CD4-positive, alpha-beta memory T cell (primary cell): ENCODE measurements at regions not wholly inside any gene's neighbourhood (a gene's known extent, or its start where the extent isn't known, plus 50 kb on each side); places are given as distances from the start of the nearest gene placed in this dataset.
A peak's percentile ranks its signal among the peaks of the same experiment; 100 is the strongest.

Experiments used
- CTCF ChIA-PET: fragments of 350-600 bp; sonication (Branson Sonifier 250); formaldehyde crosslinking; loops from one replicate; lab custom pipeline; 2021; ENCODE audit warnings: inconsistent platforms; ENCODE audit not compliant: partially characterized antibody; lab: Charles Lee
- POLR2A ChIA-PET: fragments of 350-600 bp; sonication (Branson Sonifier 250); formaldehyde crosslinking; loops from one replicate; lab custom pipeline; 2021; ENCODE audit not compliant: partially characterized antibody; lab: Charles Lee
- DNase-seq, 5 donors: peaks; one replicate each; pipeline versions ENCODE4 v3.0.0 to v3.0.0-alpha.2; 2020 to 2022; ENCODE audit warnings: mixed read lengths in 1 of 5
- H3K27ac ChIP-seq: one replicate; pipeline ENCODE4 v1.7.0; 2013; ENCODE audit warnings: low read depth, low read length
- H3K27me3 ChIP-seq: 2 replicates; pipeline ENCODE4 v1.7.0; 2013; ENCODE audit warnings: mild to moderate bottlenecking, low read length, moderate library complexity; ENCODE audit not compliant: insufficient read depth
- H3K36me3 ChIP-seq: 2 replicates; pipeline ENCODE4 v1.7.0; 2013; ENCODE audit warnings: mild to moderate bottlenecking, low read length, moderate library complexity; ENCODE audit not compliant: insufficient read depth
- H3K4me1 ChIP-seq: 2 replicates; pipeline ENCODE4 v1.7.0; 2013; ENCODE audit warnings: mild to moderate bottlenecking, low read length, moderate library complexity; ENCODE audit not compliant: insufficient read depth
- H3K4me3 ChIP-seq, 2 donors: one replicate each; pipeline ENCODE4 v1.7.0; 2013; ENCODE audit warnings: low read length in 2 of 2, mild to moderate bottlenecking in 1 of 2
- H3K9me3 ChIP-seq, 2 donors: one replicate each; pipeline ENCODE4 v1.7.0; 2013; ENCODE audit warnings: low read length in 2 of 2, control low read depth in 1 of 2; ENCODE audit not compliant: control insufficient read depth in 1 of 2
- H3K27ac Mint-ChIP-seq, 7 donors: one replicate each; pipeline ENCODE4 v1.8.0; 2020 to 2021; ENCODE audit warnings: mixed read lengths in 7 of 7, mild to moderate bottlenecking in 6 of 7, inconsistent platforms in 3 of 7, moderate library complexity in 3 of 7
- H3K27me3 Mint-ChIP-seq, 2 donors: one replicate each; pipeline ENCODE4 v1.8.0; 2020 to 2021; ENCODE audit warnings: mixed read lengths in 2 of 2
- H3K36me3 Mint-ChIP-seq, 2 donors: one replicate each; pipeline ENCODE4 v1.8.0; 2020 to 2021; ENCODE audit warnings: mixed read lengths in 2 of 2, inconsistent platforms in 1 of 2, mild to moderate bottlenecking in 1 of 2
- H3K4me1 Mint-ChIP-seq, 4 donors: one replicate each; pipeline ENCODE4 v1.8.0; 2020 to 2021; ENCODE audit warnings: mixed read lengths in 4 of 4, mild to moderate bottlenecking in 1 of 4
- H3K4me3 Mint-ChIP-seq, 8 donors: one replicate each; pipeline ENCODE4 v1.8.0; 2020 to 2021; ENCODE audit warnings: mixed read lengths in 8 of 8, mild to moderate bottlenecking in 7 of 8, moderate library complexity in 6 of 8, inconsistent platforms in 3 of 8
- H3K9me3 Mint-ChIP-seq, 8 donors: one replicate each; pipeline ENCODE4 v1.8.0; 2020 to 2021; ENCODE audit warnings: mixed read lengths in 8 of 8, mild to moderate bottlenecking in 5 of 8, inconsistent platforms in 3 of 8, moderate library complexity in 1 of 8
- intact Hi-C: fragments of 100-400 bp; cut with micrococcal nuclease; formaldehyde crosslinking; loops from one replicate; pipeline ENCODE4 v1.15.1; 2023

GRCh38 chr6:11411593-11411992 is 126.0 kb upstream of the TMEM170B start:
- Mint-ChIP-seq H3K27me3 (no peaks in the 10 kb centered on the region), H3K4me1 (peaks cover 19 to 37% (median 25%) of the 10 kb centered on the region in 4 donors), H3K9me3 (peaks cover 0 to 1% (median 0%) of the 10 kb centered on the region in 8 donors), H3K27ac (peak overlapping the region in 3 of 7 donors; percentile 6 to 70 (median 30)), H3K4me3 (peak overlapping the region in 4 of 8 donors; percentile 30 to 56 (median 51)), H3K36me3 (no peaks in the 10 kb centered on the region)
- no peak for DNase-seq
- Histone ChIP-seq H3K4me3 (no peak overlapping the region), H3K27me3 (no peaks in the 10 kb centered on the region), H3K4me1 (peaks cover 34% of the 10 kb centered on the region), H3K36me3 (no peaks in the 10 kb centered on the region), H3K27ac (no peak overlapping the region), H3K9me3 (no peaks in the 10 kb centered on the region)
- POLR2A ChIA-PET, result interaction anchor here (1.0 kb wide), 1 partner anchor 30 kb away, joined by 4 read pairs; no protein-coding TSS in a partner anchor
- CTCF ChIA-PET, result no interaction called here
- intact Hi-C loops, result loop anchor here (10.0 kb wide), 1 partner anchor 47 kb away; no protein-coding TSS in a partner anchor

- no peak overlapping the region for H3K4me3 ChIP-seq
- POLR2A ChIA-PET, result interaction anchor here (1.0 kb wide), 1 partner anchor 29 kb away, joined by 4 read pairs; no protein-coding TSS in a partner anchor
- CTCF ChIA-PET, result no interaction called here
- intact Hi-C loops, result loop anchor here (10.0 kb wide), 1 partner anchor 46 kb away; no protein-coding TSS in a partner anchor
- no peaks in the 10 kb centered on the region for H3K36me3 ChIP-seq
- no peak overlapping the region for H3K4me3 Mint-ChIP-seq
- no peaks in the 10 kb centered on the region for H3K27me3 Mint-ChIP-seq
- H3K36me3 Mint-ChIP-seq, result no peaks in the 10 kb centered on the region
- peaks cover 0 to 1% (median 0%) of the 10 kb centered on the region in 8 donors for H3K9me3 Mint-ChIP-seq
- DNase-seq, result no peak
- H3K9me3 ChIP-seq, result no peaks in the 10 kb centered on the region
- peaks cover 19 to 37% (median 25%) of the 10 kb centered on the region in 4 donors for H3K4me1 Mint-ChIP-seq
- H3K4me1 ChIP-seq, result peaks cover 34% of the 10 kb centered on the region
- no peak overlapping the region for H3K27ac ChIP-seq
- H3K27ac Mint-ChIP-seq, result peak overlapping the region in 1 of 7 donors; percentile 65
- no peaks in the 10 kb centered on the region for H3K27me3 ChIP-seq
These were observed 126.8 kb upstream of the TMEM170B start for GRCh38 chr6:11410539-11411307.

- ChIA-PET POLR2A (no interaction called here), CTCF (no interaction called here)
- Histone ChIP-seq H3K36me3 (no peaks in the 10 kb centered on the region), H3K27me3 (no peaks in the 10 kb centered on the region), H3K4me3 (no peak overlapping the region), H3K4me1 (peaks cover 25% of the 10 kb centered on the region), H3K27ac (no peak overlapping the region), H3K9me3 (no peaks in the 10 kb centered on the region)
- peaks cover 15 to 28% (median 19%) of the 10 kb centered on the region in 4 donors for H3K4me1 Mint-ChIP-seq
- H3K9me3 Mint-ChIP-seq, result peaks cover 0 to 1% (median 0%) of the 10 kb centered on the region in 8 donors
- no peaks in the 10 kb centered on the region for H3K27me3 Mint-ChIP-seq
- no peak overlapping the region for H3K4me3 Mint-ChIP-seq
- H3K36me3 Mint-ChIP-seq, result no peaks in the 10 kb centered on the region
- intact Hi-C loops, result no loop called here
- H3K27ac Mint-ChIP-seq, result peak overlapping the region in 1 of 7 donors; percentile 74
- no peak for DNase-seq
These were observed 128.2 kb upstream of the TMEM170B start for GRCh38 chr6:11409371-11409770.

GRCh38 chr6:11407414-11407813 is 130.1 kb upstream of the TMEM170B start:
- CTCF ChIA-PET, result no interaction called here
- POLR2A ChIA-PET, result no interaction called here
- H3K27me3 Mint-ChIP-seq, result no peaks in the 10 kb centered on the region

GRCh38 chr6:11404838-11405237 is 132.7 kb upstream of the TMEM170B start:
- H3K4me3 Mint-ChIP-seq, result no peak overlapping the region
- H3K36me3 Mint-ChIP-seq, result no peaks in the 10 kb centered on the region
- no peaks in the 10 kb centered on the region for H3K27me3 Mint-ChIP-seq
- Histone ChIP-seq H3K9me3 (no peaks in the 10 kb centered on the region), H3K27ac (no peak overlapping the region), H3K27me3 (no peaks in the 10 kb centered on the region), H3K36me3 (no peaks in the 10 kb centered on the region), H3K4me1 (no peaks in the 10 kb centered on the region), H3K4me3 (no peak overlapping the region)
- no peak for DNase-seq
- peak overlapping the region in 1 of 7 donors; percentile 2 for H3K27ac Mint-ChIP-seq
- ChIA-PET CTCF (no interaction called here), POLR2A (no interaction called here)
- intact Hi-C loops, result no loop called here
- H3K4me1 Mint-ChIP-seq, result no peaks in the 10 kb centered on the region
- H3K9me3 Mint-ChIP-seq, result peaks cover 0 to 1% (median 0%) of the 10 kb centered on the region in 8 donors

More at GRCh38 chr6:11407414-11407813, 130.1 kb upstream of the TMEM170B start:
- H3K27ac Mint-ChIP-seq, result peak overlapping the region in 1 of 7 donors; percentile 16
- intact Hi-C loops, result no loop called here
- H3K27me3 ChIP-seq, result no peaks in the 10 kb centered on the region
- H3K36me3 Mint-ChIP-seq, result no peaks in the 10 kb centered on the region
- DNase-seq, result no peak
- H3K4me3 Mint-ChIP-seq, result no peak overlapping the region
- peaks cover 7 to 13% (median 9%) of the 10 kb centered on the region in 4 donors for H3K4me1 Mint-ChIP-seq
- H3K9me3 ChIP-seq, result no peaks in the 10 kb centered on the region
- H3K4me1 ChIP-seq, result peaks cover 8% of the 10 kb centered on the region
- H3K36me3 ChIP-seq, result no peaks in the 10 kb centered on the region
- peaks cover 0 to 1% (median 0%) of the 10 kb centered on the region in 8 donors for H3K9me3 Mint-ChIP-seq
- H3K4me3 ChIP-seq, result no peak overlapping the region
- H3K27ac ChIP-seq, result no peak overlapping the region

- H3K27ac Mint-ChIP-seq, result no peak overlapping the region
- Histone ChIP-seq H3K27ac (no peak overlapping the region), H3K4me3 (no peak overlapping the region), H3K27me3 (no peaks in the 10 kb centered on the region), H3K9me3 (no peaks in the 10 kb centered on the region), H3K4me1 (no peaks in the 10 kb centered on the region), H3K36me3 (no peaks in the 10 kb centered on the region)
- peaks cover 0 to 1% (median 0%) of the 10 kb centered on the region in 8 donors for H3K9me3 Mint-ChIP-seq
- DNase-seq, result no peak
- H3K36me3 Mint-ChIP-seq, result no peaks in the 10 kb centered on the region
- CTCF ChIA-PET, result no interaction called here
- no peak overlapping the region for H3K4me3 Mint-ChIP-seq
- no peaks in the 10 kb centered on the region for H3K27me3 Mint-ChIP-seq
- POLR2A ChIA-PET, result no interaction called here
- no peaks in the 10 kb centered on the region for H3K4me1 Mint-ChIP-seq
- intact Hi-C loops, result no loop called here
These were observed 133.5 kb upstream of the TMEM170B start for GRCh38 chr6:11404081-11404480.

- Histone ChIP-seq H3K27me3 (no peaks in the 10 kb centered on the region), H3K4me3 (no peak overlapping the region), H3K9me3 (no peaks in the 10 kb centered on the region), H3K27ac (no peak overlapping the region), H3K4me1 (no peaks in the 10 kb centered on the region), H3K36me3 (no peaks in the 10 kb centered on the region)
- no peak overlapping the region for H3K27ac Mint-ChIP-seq
- H3K9me3 Mint-ChIP-seq, result peaks cover 0 to 1% (median 0%) of the 10 kb centered on the region in 8 donors
- H3K4me3 Mint-ChIP-seq, result no peak overlapping the region
- no peaks in the 10 kb centered on the region for H3K27me3 Mint-ChIP-seq
- intact Hi-C loops, result no loop called here
- no peaks in the 10 kb centered on the region for H3K4me1 Mint-ChIP-seq
- no peaks in the 10 kb centered on the region for H3K36me3 Mint-ChIP-seq
- CTCF ChIA-PET, result no interaction called here
- no peak for DNase-seq
- POLR2A ChIA-PET, result no interaction called here
These were observed 134.4 kb upstream of the TMEM170B start for GRCh38 chr6:11403035-11403601.
